ENCODE measurements at regions not wholly inside any gene's neighbourhood (a gene's known extent, or its start where the extent isn't known, plus 50 kb on each side); places are given as distances from the start of the nearest gene placed in this dataset.
"Not testable (repeated sequence)": the region's sequence is repeated elsewhere in the genome, so short reads cannot be mapped to it uniquely, and the experiment has no call there.

GRCh38 chr1:4132352-4133296 lies 232.6 kb upstream of the C1orf174 start:
- no peak overlapping the region for H3K27ac Mint-ChIP-seq
- peaks cover 2% of the 10 kb centered on the region for H3K27me3 Mint-ChIP-seq (ENCODE audit: insufficient read depth)
- no peaks in the 10 kb centered on the region for H3K4me1 Mint-ChIP-seq (ENCODE audit: low read depth)
- no peak for TF ChIP-seq CTCF (IDR thresholded peaks at IDR 0.05)
- DNase-seq = no peak
- no peak overlapping the region for H3K4me3 Mint-ChIP-seq
- peaks cover 6% of the 10 kb centered on the region for H3K36me3 Mint-ChIP-seq (ENCODE audit: low read depth)
- H3K9me3 Mint-ChIP-seq = peaks cover 83% of the 10 kb centered on the region

- Mint-ChIP-seq H3K9me3 (peaks cover 83% of the 10 kb centered on the region), H3K27ac (no peak overlapping the region)
Observed at GRCh38 chr1:4133297-4133938, 233.3 kb upstream of the C1orf174 start.

GRCh38 chr1:4133939-4134321 lies 233.9 kb upstream of the C1orf174 start:
- H3K27ac Mint-ChIP-seq = no peak overlapping the region
- H3K9me3 Mint-ChIP-seq = peaks cover 83% of the 10 kb centered on the region
- no peak for TF ChIP-seq CTCF (IDR thresholded peaks at IDR 0.05)
- peaks cover 2% of the 10 kb centered on the region for H3K27me3 Mint-ChIP-seq (ENCODE audit: insufficient read depth)
- H3K4me1 Mint-ChIP-seq (ENCODE audit: low read depth) = no peaks in the 10 kb centered on the region
- peaks cover 10% of the 10 kb centered on the region; the same call in 1 of the 2 replicates for H3K36me3 Mint-ChIP-seq (ENCODE audit: low read depth)
- no peak for DNase-seq
- H3K4me3 Mint-ChIP-seq = no peak overlapping the region

More at GRCh38 chr1:4133297-4133938, 233.3 kb upstream of the C1orf174 start:
- peaks cover 2% of the 10 kb centered on the region for H3K27me3 Mint-ChIP-seq (ENCODE audit: insufficient read depth)
- no peak for DNase-seq
- H3K4me3 Mint-ChIP-seq = no peak overlapping the region
- peaks cover 8% of the 10 kb centered on the region for H3K36me3 Mint-ChIP-seq (ENCODE audit: low read depth)
- H3K4me1 Mint-ChIP-seq (ENCODE audit: low read depth) = no peaks in the 10 kb centered on the region
- TF ChIP-seq CTCF (IDR thresholded peaks at IDR 0.05) = no peak

GRCh38 chr1:4135853-4136252 lies 235.8 kb upstream of the C1orf174 start:
- DNase-seq; H3K27ac Mint-ChIP-seq; H3K4me3 Mint-ChIP-seq; H3K4me1 Mint-ChIP-seq (ENCODE audit: low read depth); H3K27me3 Mint-ChIP-seq (ENCODE audit: insufficient read depth): not testable (repeated sequence)
- H3K9me3 Mint-ChIP-seq = peaks cover 80% of the 10 kb centered on the region
- H3K36me3 Mint-ChIP-seq (ENCODE audit: low read depth) = peaks cover 10% of the 10 kb centered on the region; the same call in 1 of the 2 replicates

GRCh38 chr1:4137621-4138415 lies 237.7 kb upstream of the C1orf174 start:
- DNase-seq = no peak
- no peaks in the 10 kb centered on the region for H3K4me1 Mint-ChIP-seq (ENCODE audit: low read depth)
- H3K9me3 Mint-ChIP-seq = peaks cover 78% of the 10 kb centered on the region
- TF ChIP-seq CTCF (IDR thresholded peaks at IDR 0.05) = no peak
- peaks cover 2% of the 10 kb centered on the region; the same call in 1 of the 2 replicates for H3K27me3 Mint-ChIP-seq (ENCODE audit: insufficient read depth)
- peaks cover 10% of the 10 kb centered on the region; the same call in 1 of the 2 replicates for H3K36me3 Mint-ChIP-seq (ENCODE audit: low read depth)
- no peak overlapping the region for H3K27ac Mint-ChIP-seq
- no peak overlapping the region for H3K4me3 Mint-ChIP-seq
